Activated T-cell treated with anti-CD3 and anti-CD28 coated beads for 1 hour (primary cell): ENCODE measurements at regions not wholly inside any gene's neighbourhood (a gene's known extent, or its start where the extent isn't known, plus 50 kb on each side); places are given as distances from the start of the nearest gene placed in this dataset.
"Not testable (repeated sequence)": the region's sequence is repeated elsewhere in the genome, so short reads cannot be mapped to it uniquely, and the experiment has no call there.

Source experiments
- DNase-seq: peaks from one replicate; pipeline ENCODE4 v3.0.0-alpha.2; 2020; ENCODE audit warnings: low read depth

DNA sequence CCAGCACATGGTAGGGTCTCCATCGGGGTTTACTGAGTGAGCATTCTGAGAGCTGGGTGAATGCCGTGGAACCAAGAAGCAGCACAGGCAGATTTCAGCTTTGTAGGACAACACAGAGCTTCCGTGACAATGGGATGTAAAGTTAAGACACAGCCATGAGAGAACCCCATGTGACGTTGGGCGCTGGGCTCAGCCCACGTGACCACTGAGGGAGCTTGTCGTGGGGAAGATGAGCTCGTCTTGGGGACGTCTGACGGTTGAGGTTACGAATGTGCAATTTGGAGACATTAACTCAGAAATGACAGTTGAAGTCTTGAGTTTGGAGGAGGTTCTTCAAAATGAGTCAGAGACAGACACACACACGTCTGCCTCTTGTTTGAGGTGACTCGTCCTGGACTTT lies 51.5 kb upstream of the MUC20 start:
- not testable (repeated sequence) for DNase-seq

- DNase-seq: not testable (repeated sequence)
Observed at GRCh38 chr3:195668131-195668766, 52.5 kb upstream of the MUC20 start.

DNA sequence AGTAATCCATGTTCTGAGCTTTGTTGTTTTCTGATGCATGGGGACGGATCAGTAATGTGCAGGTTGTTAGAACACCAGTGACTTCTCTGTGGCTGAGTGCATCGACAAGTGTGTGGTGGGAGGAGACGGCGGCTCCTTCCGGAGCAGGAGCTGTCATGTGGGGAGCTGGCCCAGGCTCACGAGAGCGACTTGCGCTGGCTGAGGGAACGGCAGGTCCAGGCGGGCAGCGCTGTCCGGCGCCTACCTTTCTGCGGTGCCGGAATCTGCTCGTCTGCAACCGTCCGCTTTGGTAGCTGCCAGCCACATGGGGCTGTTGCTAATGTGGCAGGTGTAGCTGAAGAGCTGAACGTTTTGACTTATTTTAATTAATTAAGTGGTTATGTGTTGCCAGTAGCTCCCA lies 55.5 kb upstream of the MUC20 start:
- not testable (repeated sequence) for DNase-seq

GRCh38 chr3:195664131-195664530 lies 56.6 kb upstream of the MUC20 start:
- DNase-seq: not testable (repeated sequence)

GRCh38 chr3:195659136-195659533 lies 61.6 kb upstream of the MUC20 start:
- DNase-seq: not testable (repeated sequence)

- DNase-seq: not testable (repeated sequence)
Observed at GRCh38 chr3:195658381-195659135, 62.2 kb upstream of the MUC20 start.

DNA sequence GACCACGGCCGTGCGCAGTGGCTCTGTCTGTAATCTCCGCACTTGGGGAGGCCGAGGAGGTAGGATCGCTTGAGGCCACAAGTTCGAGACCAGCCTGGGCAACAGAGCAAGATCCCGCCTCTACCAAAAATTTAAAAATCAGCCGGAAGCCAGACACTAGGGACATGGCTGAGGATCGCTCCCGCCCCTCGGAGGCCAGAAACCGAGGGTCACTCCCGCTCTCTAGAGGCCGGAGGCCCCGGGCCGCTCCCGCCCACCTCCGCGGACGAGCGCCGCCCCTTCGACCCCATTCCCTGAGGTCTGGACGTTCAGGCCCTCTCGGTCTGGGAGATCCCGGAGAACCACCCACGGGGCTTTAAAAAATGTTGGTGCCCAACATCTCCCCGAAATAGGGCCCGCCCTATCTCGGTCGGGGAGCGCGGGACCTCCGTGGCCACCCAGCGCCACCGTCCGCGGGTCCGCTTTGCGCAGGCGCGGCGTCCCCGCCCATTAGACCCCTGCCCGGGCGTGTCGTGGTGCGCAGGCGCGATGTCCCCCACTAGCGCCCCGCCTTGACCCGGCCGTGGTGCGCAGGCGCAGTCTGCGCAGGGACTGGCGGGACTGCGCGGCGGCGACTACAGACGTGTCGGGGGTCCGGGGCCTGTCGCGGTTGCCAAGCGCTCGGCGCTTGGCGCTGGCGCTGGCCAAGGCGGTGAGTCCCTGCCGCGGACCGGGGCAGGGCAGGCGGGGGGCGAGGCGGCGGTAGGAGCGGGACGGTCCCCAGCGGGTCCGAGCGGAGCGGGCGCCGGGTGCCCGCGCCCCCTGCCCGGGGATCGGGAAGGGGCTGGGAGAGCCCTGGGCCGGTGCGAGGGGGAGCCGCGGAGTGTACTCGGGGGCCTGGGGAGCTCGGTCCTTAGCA lies 63.1 kb upstream of the MUC20 start:
- peak; percentile 87 for DNase-seq

GRCh38 chr3:195656091-195656490 lies 64.7 kb upstream of the MUC20 start:
- DNase-seq: not testable (repeated sequence)

- not testable (repeated sequence) for DNase-seq
Observed at GRCh38 chr3:195654746-195655145, 66.0 kb upstream of the MUC20 start.

DNA sequence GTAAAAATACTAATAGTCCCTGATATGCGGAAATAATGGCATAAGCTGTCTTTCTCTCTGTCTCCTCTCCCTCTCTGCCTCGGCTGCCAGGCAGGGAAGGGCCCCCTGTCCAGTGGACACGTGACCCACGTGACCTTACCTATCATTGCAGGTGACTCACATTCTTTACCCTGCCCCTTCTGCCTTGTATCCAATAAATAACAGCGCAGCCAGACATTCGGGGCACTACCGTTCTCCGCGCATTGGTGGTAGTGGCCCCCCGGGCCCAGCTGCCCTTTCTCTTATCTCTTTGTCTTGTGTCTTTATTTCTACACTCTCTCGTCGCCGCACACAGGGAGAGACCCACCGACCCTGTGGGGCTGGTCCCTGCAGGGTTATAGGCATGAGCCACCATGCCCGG lies 66.6 kb upstream of the MUC20 start:
- not testable (repeated sequence) for DNase-seq

- not testable (repeated sequence) for DNase-seq
Observed at GRCh38 chr3:195653641-195654040, 67.1 kb upstream of the MUC20 start.

GRCh38 chr3:195647912-195648702 lies 64.4 kb upstream of the APOD start:
- DNase-seq: not testable (repeated sequence)

DNA sequence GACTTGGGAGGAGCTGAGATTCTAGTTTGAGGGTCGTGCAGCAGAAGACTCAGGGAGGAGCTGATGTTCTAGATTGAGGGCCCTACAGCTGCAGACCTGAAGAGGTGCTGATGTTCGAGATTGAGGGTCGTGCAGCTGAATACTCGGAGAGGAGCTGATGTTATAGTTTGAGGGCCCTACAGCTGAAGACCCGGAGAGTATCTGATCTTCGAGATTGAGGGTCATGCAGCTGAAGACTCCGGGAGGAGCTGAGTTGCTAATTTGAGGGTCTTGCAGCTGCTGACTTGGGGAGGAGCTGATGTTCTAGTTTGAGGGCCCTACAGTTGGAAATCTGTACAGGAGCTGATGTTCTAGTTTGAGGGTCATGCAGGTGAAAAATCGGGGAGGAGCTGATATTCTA lies 62.1 kb upstream of the APOD start:
- DNase-seq: not testable (repeated sequence)

DNA sequence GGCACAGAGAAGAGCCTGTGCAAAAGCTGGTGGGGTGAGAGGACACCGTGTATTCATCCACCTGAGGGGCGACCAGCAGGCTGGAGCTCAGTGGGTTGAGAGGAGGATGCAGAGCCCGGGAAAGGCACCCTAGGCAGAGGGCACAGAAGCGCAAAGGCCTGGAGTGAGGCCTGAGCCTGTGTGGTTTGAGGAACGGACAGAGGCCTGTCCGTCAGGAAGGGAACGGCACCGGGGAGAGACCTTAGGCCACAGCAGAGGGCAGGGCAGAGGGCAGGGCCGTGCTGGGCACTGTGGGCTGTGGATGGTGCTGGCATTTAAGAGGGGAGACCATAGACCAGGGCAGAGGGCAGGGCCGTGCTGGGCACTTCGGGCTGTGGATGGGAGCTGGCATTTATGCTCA lies 59.5 kb upstream of the APOD start:
- DNase-seq: not testable (repeated sequence)

- not testable (repeated sequence) for DNase-seq
Observed at GRCh38 chr3:195642311-195642710, 58.6 kb upstream of the APOD start.

DNA sequence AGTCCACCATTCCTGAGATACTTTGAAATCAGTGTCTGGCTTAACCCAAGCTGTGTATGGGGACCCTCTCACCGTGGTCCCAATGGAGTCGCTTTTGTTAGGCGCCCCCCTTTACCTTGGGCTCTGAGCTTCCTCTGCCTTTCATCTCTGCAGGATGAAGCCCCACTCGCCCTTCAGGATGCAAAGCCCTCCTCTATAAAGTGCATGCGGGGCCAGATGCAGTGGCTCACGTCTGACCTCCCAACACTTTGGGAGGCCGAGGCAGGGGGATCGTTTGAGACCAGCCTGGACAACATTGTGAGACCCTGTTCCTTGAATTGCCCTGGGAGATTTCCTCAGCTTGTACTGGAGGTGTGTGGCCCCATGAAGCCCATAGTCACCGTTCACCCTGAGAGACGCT lies 54.7 kb upstream of the APOD start:
- DNase-seq: not testable (repeated sequence)

DNA sequence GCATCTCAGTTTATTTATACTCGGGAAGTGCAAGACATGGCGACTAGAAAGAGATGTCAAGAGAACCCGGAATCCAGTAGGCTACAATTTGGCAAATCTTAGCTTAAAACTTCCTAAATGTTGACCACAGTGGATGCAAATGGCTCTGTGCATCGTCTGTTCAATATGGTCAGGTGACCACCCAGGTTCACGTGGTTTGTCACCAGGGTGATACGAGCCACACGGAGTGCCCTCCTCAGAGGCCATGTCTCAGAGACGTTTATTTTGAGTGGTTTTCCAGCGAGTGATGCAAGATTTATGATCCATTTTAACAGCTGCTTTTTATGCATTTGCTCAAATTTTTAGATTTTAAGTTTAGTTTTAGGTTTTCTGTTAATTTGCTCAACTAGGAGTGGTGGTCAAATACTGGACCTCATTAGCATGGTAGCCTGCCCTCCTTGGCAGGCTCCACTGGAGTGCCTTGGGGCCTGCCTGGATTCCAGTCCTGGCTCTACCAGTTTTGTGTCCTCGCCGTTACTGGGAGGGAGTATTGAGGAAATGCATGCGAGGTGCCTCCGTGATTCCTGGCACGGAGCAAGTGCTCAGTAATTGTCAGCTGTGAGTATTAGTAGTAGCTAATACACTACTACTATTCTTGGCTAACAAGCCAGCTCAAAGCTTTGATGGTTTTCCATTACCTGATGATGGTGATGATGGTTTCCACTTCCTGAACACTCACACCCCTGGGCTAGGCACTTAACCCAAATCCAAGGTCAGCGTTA lies 53.9 kb upstream of the APOD start:
- not testable (repeated sequence) for DNase-seq

- not testable (repeated sequence) for DNase-seq
Observed at GRCh38 chr3:195637011-195637410, 53.3 kb upstream of the APOD start.

DNA sequence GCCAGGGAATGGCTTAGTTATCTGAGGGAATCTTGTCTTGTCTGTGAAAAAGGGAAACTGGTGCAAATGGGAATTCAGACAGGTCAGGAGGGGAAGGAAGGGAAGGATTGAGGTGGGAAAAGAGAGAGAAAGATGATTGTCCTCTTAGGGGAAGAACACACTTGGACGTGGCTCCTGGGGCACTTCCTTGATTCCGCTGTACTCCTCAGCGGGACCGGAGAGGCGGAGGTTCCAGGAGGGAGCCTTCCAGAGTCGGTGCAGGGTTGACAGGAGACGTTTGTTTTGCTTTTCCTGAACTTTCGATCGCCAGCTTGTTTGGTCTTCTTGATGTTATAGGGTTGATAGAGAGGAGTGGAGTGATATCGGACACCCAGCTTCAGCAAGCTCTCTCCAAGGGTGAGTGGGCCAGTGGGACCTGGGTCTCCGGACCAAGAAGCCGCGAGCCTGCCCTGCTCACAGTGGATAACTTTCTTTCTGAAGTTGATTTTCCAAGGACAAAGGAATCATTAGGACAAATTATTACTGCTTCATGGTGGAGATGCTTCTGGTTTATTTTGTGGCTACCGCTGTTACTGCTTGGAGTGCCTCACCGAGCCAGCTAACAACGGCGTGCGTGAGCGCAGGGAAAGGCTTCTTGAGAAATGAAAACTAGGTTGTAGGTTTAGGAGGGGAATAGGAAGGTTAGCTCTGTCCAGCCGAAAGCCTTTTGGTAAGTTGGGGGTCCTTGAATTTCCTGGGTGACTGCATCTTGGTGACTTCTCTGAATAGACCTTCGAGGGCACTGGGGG lies 52.4 kb upstream of the APOD start:
- DNase-seq: not testable (repeated sequence)

GRCh38 chr3:195635262-195635873 lies 51.6 kb upstream of the APOD start:
- not testable (repeated sequence) for DNase-seq
